ENCODE measurements at regions not wholly inside any gene's neighbourhood (a gene's known extent, or its start where the extent isn't known, plus 50 kb on each side); places are given as distances from the start of the nearest gene placed in this dataset.
A peak's percentile ranks its signal among the peaks of the same experiment; 100 is the strongest.

DNA sequence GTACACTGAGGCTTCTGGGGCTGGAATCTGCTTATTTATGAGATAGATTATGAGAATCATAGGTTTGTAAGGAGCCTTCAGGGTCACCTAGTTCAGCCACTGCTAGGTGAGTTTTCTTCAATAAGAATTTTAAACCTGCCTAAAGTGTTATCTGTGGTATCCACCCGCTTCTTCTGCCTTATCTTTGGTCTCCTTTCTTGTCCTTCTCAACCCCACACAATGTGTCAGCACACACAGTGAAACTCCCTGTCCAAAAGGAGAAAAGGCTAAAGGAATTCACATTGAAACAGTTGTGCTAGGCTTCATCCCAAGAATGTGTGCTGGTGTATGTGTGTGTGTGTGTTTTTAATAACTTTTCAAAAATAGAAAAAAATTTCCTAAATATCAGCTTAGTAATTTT, 259.3 kb upstream of the BTG1 start:
- peak overlapping the region in 1 of 12 donors; percentile 61 for H3K27ac ChIP-seq
- intact Hi-C loops (cut with DNase I): loop anchor here in 3 of 10 donors (5.0 to 10.0 kb wide), 3 partner anchors 150 to 260 kb away; partner anchors contain the start of gene BTG1 (in 2 of the 3)
- no peaks in the 10 kb centered on the region for H3K27me3 ChIP-seq
- no peak for DNase-seq
- no peak for TF ChIP-seq POLR2A (IDR thresholded peaks at IDR 0.05)
- no peak for TF ChIP-seq CTCF (IDR thresholded peaks at IDR 0.05)
- ATAC-seq: no peak
- peaks cover 0 to 12% (median 0%) of the 10 kb centered on the region in 12 donors for H3K9me3 ChIP-seq
- 81 to 93% (median 89%) methylated on average over 1 of the region's 1 CpG for WGBS, 4 donors
- no peaks in the 10 kb centered on the region for H3K36me3 ChIP-seq
- H3K4me1 ChIP-seq: peaks cover 0 to 49% (median under 1%) of the 10 kb centered on the region in 12 donors
- no peak overlapping the region for H3K4me3 ChIP-seq

GRCh38 chr12:92404259-92404894, 258.7 kb upstream of the BTG1 start:
- intact Hi-C loops (cut with DNase I): loop anchor here in 3 of 10 donors (5.0 to 10.0 kb wide), 3 partner anchors 150 to 260 kb away; partner anchors contain the start of gene BTG1 (in 2 of the 3)

GRCh38 chr12:92403210-92404175, 257.8 kb upstream of the BTG1 start:
- no peaks in the 10 kb centered on the region for H3K27me3 ChIP-seq
- H3K4me3 ChIP-seq: no peak overlapping the region
- intact Hi-C loops (cut with DNase I): loop anchor here in 3 of 10 donors (5.0 to 10.0 kb wide), 3 partner anchors 151 to 259 kb away; partner anchors contain the start of gene BTG1 (in 2 of the 3)
- ATAC-seq (peak in 3 of 4 donors; percentile 36 to 39 (median 37)), DNase-seq (no peak)
- H3K27ac ChIP-seq: peak overlapping the region in 4 of 12 donors; percentile 13 to 61 (median 24)
- H3K4me1 ChIP-seq: peaks cover 0 to 63% (median 10%) of the 10 kb centered on the region in 12 donors
- WGBS, 4 donors: 57 to 67% (median 62%) methylated on average over 3 of the region's 3 CpGs
- H3K9me3 ChIP-seq: peaks cover 0 to 8% (median 0%) of the 10 kb centered on the region in 12 donors
- no peaks in the 10 kb centered on the region for H3K36me3 ChIP-seq
- TF ChIP-seq CTCF (IDR thresholded peaks at IDR 0.05) (no peak), POLR2A (IDR thresholded peaks at IDR 0.05) (no peak)

More at GRCh38 chr12:92404259-92404894, 258.7 kb upstream of the BTG1 start:
- Histone ChIP-seq H3K4me3 (no peak overlapping the region), H3K9me3 (peaks cover 0 to 12% (median 0%) of the 10 kb centered on the region in 12 donors), H3K4me1 (peaks cover 0 to 54% (median 6%) of the 10 kb centered on the region in 12 donors), H3K27ac (peak overlapping the region in 1 of 12 donors; percentile 61), H3K27me3 (no peaks in the 10 kb centered on the region), H3K36me3 (no peaks in the 10 kb centered on the region)
- TF ChIP-seq POLR2A (IDR thresholded peaks at IDR 0.05) (no peak), CTCF (IDR thresholded peaks at IDR 0.05) (no peak)
- ATAC-seq: no peak
- DNase-seq: no peak
- WGBS, 4 donors: 96 to 100% (median 99%) methylated on average over 1 of the region's 1 CpG

Data from heart left ventricle (tissue), 16 donors.